Transverse colon (tissue), 4 donors: ENCODE measurements at regions not wholly inside any gene's neighbourhood (a gene's known extent, or its start where the extent isn't known, plus 50 kb on each side); places are given as distances from the start of the nearest gene placed in this dataset.
A peak's percentile ranks its signal among the peaks of the same experiment; 100 is the strongest.

Experiments
- DNase-seq: peaks from one replicate; pipeline ENCODE4 v3.0.0-alpha.2; 2019
- H3K27ac ChIP-seq, 4 donors: fragments of 200-600 bp; sonication (generic); 2 replicates each; pipeline ENCODE4 v1.5.1; 2016 to 2018; ENCODE audit warnings: inconsistent platforms in 4 of 4
- H3K27me3 ChIP-seq: fragments of 200-600 bp; sonication (generic); 2 replicates; pipeline ENCODE4 v1.5.1; 2017; ENCODE audit warnings: inconsistent platforms
- H3K36me3 ChIP-seq, 4 donors: fragments of 200-600 bp; sonication (generic); 2 replicates each; pipeline ENCODE4 v1.5.1; 2017 to 2019; ENCODE audit warnings: inconsistent platforms in 4 of 4
- H3K4me1 ChIP-seq, 4 donors: fragments of 200-600 bp; sonication (generic); 2 replicates each; pipeline ENCODE4 v1.5.1; 2017 to 2020; ENCODE audit warnings: inconsistent platforms in 4 of 4
- H3K4me3 ChIP-seq, 4 donors: fragments of 200-600 bp; sonication (generic); 1 replicate in 1 of 4; 2 replicates in 3 of 4; pipeline versions ENCODE4 v1.5.1 to v1.6.1; 2017 to 2019; ENCODE audit warnings: inconsistent platforms in 4 of 4
- H3K9me3 ChIP-seq, 2 donors: fragments of 200-600 bp; sonication (generic); 2 replicates each; pipeline ENCODE4 v1.5.1; 2017 to 2019; ENCODE audit warnings: inconsistent platforms in 2 of 2
- CTCF ChIP-seq, 5 experiments: fragments of 200-600 bp in 3 of 5; fragments of 450-650 bp in 2 of 5; sonication (generic) in 3 of 5; IDR thresholded peaks; 1 replicate in 2 of 5; 2 replicates in 3 of 5; pipeline ENCODE4 v1.5.1; 2016 to 2017; ENCODE audit warnings: antibody characterized with exemption in 5 of 5, inconsistent platforms in 3 of 5, mild to moderate bottlenecking in 2 of 5, moderate library complexity in 1 of 5
- EP300 ChIP-seq: sonication (generic); formaldehyde crosslinking; IDR thresholded peaks from one replicate; pipeline ENCODE4 v1.6.1; 2017; ENCODE audit warnings: antibody characterized with exemption, low read depth
- POLR2A ChIP-seq: fragments of 450-650 bp; IDR thresholded peaks from one replicate; pipeline ENCODE4 v1.6.1; 2016; ENCODE audit warnings: antibody characterized with exemption, mild to moderate bottlenecking, moderate library complexity
- POLR2AphosphoS5 ChIP-seq, 3 donors: sonication (generic); formaldehyde crosslinking; IDR thresholded peaks; one replicate each; pipeline ENCODE4 v1.6.1; 2016; ENCODE audit warnings: antibody characterized with exemption in 3 of 3
- WGBS, 2 donors: methylation state at CpG; one replicate each; pipeline ENCODE4 v1.1.5; 2018; ENCODE audit warnings: low coverage in 1 of 2; 5-methylcytosine and 5-hydroxymethylcytosine counted together
- in situ Hi-C, 4 donors: fragments of 200-750 bp; cut with MboI; loops; one replicate each; pipeline versions ENCODE4 v1.15.0 to v1.15.1; 2017; ENCODE audit warnings: low sequenced_read_pairs in 3 of 4, low pct_ligation_motif_present in 1 of 4, low pct_unique_long_range_greater_than_20kb in 1 of 4
- intact Hi-C: fragments of 100-400 bp; cut with DNase I; formaldehyde crosslinking; loops from one replicate; pipeline ENCODE4 v1.15.1; 2023; ENCODE audit warnings: low total_unique reads

GRCh38 chr12:126999352-126999751, 1267.6 kb upstream of the TMEM132C start:
- no peaks in the 10 kb centered on the region for H3K27me3 ChIP-seq
- no peak for DNase-seq
- intact Hi-C loops (no loop called here), in situ Hi-C loops (no loop called here)
- WGBS, 2 donors, result 88 to 100% methylated on average over 5 of the region's 5 CpGs
- no peak overlapping the region for H3K4me3 ChIP-seq
- H3K4me1 ChIP-seq, result no peaks in the 10 kb centered on the region
- TF ChIP-seq CTCF (IDR thresholded peaks at IDR 0.05), result no peak
- no peak overlapping the region for H3K27ac ChIP-seq
- no peaks in the 10 kb centered on the region for H3K9me3 ChIP-seq
- H3K36me3 ChIP-seq, result no peaks in the 10 kb centered on the region

GRCh38 chr12:127005406-127005805, 1261.6 kb upstream of the TMEM132C start:
- Histone ChIP-seq H3K4me1 (peaks cover 0 to 10% (median 0%) of the 10 kb centered on the region in 4 donors), H3K4me3 (no peak overlapping the region), H3K9me3 (no peaks in the 10 kb centered on the region), H3K36me3 (no peaks in the 10 kb centered on the region), H3K27me3 (no peaks in the 10 kb centered on the region), H3K27ac (no peak overlapping the region)
- WGBS, 2 donors, result 87 to 89% methylated on average over 3 of the region's 3 CpGs
- TF ChIP-seq CTCF (IDR thresholded peaks at IDR 0.05) (no peak), POLR2A (no peak), EP300 (no peak), POLR2AphosphoS5 (IDR thresholded peaks at IDR 0.05) (no peak)
- no peak for DNase-seq
- in situ Hi-C loops, result no loop called here
- intact Hi-C loops, result no loop called here

GRCh38 chr12:127006972-127007371, 1260.0 kb upstream of the TMEM132C start:
- no peak for TF ChIP-seq EP300
- no peak for TF ChIP-seq POLR2AphosphoS5 (IDR thresholded peaks at IDR 0.05)
- H3K9me3 ChIP-seq, result no peaks in the 10 kb centered on the region
- no peaks in the 10 kb centered on the region for H3K36me3 ChIP-seq
- peaks cover 0 to 10% (median 0%) of the 10 kb centered on the region in 4 donors for H3K4me1 ChIP-seq
- 82 to 97% methylated on average over 6 to 9 of the region's 9 CpGs for WGBS, 2 donors
- H3K27ac ChIP-seq, result no peak overlapping the region
- no peak overlapping the region for H3K4me3 ChIP-seq
- no peak for DNase-seq
- intact Hi-C loops (no loop called here), in situ Hi-C loops (no loop called here)
- H3K27me3 ChIP-seq, result no peaks in the 10 kb centered on the region

GRCh38 chr12:127008755-127009403, 1258.1 kb upstream of the TMEM132C start:
- DNase-seq, result peak; percentile 21

More at GRCh38 chr12:127008755-127009403, 1258.1 kb upstream of the TMEM132C start:
- peak overlapping the region; percentile 9 to 67 (median 56) for H3K27ac ChIP-seq
- intact Hi-C loops (no loop called here), in situ Hi-C loops (no loop called here)
- no peak overlapping the region for H3K4me3 ChIP-seq
- peaks cover 0 to 10% (median 0%) of the 10 kb centered on the region in 4 donors for H3K4me1 ChIP-seq
- no peaks in the 10 kb centered on the region for H3K36me3 ChIP-seq
- 49 to 53% methylated on average over 6 to 10 of the region's 10 CpGs for WGBS, 2 donors
- no peaks in the 10 kb centered on the region for H3K9me3 ChIP-seq
- no peak for TF ChIP-seq EP300
- TF ChIP-seq POLR2AphosphoS5 (IDR thresholded peaks at IDR 0.05), result no peak
- no peak for TF ChIP-seq POLR2A
- TF ChIP-seq CTCF (IDR thresholded peaks at IDR 0.05), result no peak
- no peaks in the 10 kb centered on the region for H3K27me3 ChIP-seq
